GM23338 (cell line): ENCODE measurements at regions not wholly inside any gene's neighbourhood (a gene's known extent, or its start where the extent isn't known, plus 50 kb on each side); places are given as distances from the start of the nearest gene placed in this dataset.

Experiments used
- ATAC-seq: fragments of 200-7000 bp; cut with Tn5 transposase; 3 replicates; pipeline ENCODE4 v1.9.1; 2020
- DNase-seq: peaks from one replicate; pipeline ENCODE4 v3.0.0-alpha.2; 2015; ENCODE audit warnings: low spot score
- H2AFZ ChIP-seq: fragments of 200-600 bp; sonication (generic); 2 replicates; pipeline ENCODE4 v1.8.0; 2016; ENCODE audit warnings: antibody characterized with exemption, mild to moderate bottlenecking, moderate library complexity
- H3F3A ChIP-seq: fragments of 200-600 bp; sonication (generic); replicated peaks from 2 replicates; pipeline ENCODE4 v1.8.0; 2017; ENCODE audit warnings: antibody characterized with exemption, mixed run types, low read depth
- H3K27ac ChIP-seq: fragments of 200-600 bp; sonication (generic); 2 replicates; pipeline ENCODE4 v1.6.1; 2016; ENCODE audit warnings: low read depth
- H3K27me3 ChIP-seq: fragments of 200-600 bp; sonication (generic); 2 replicates; pipeline ENCODE4 v1.8.0; 2016; ENCODE audit warnings: mild to moderate bottlenecking, mixed run types, moderate library complexity; ENCODE audit not compliant: insufficient read depth
- H3K36me3 ChIP-seq: fragments of 200-600 bp; sonication (generic); 2 replicates; pipeline ENCODE4 v1.8.0; 2016; ENCODE audit warnings: mild to moderate bottlenecking; ENCODE audit not compliant: insufficient read depth
- H3K4me1 ChIP-seq: fragments of 200-600 bp; sonication (generic); 2 replicates; pipeline ENCODE4 v1.8.0; 2016; ENCODE audit warnings: mild to moderate bottlenecking, moderate library complexity; ENCODE audit not compliant: insufficient read depth
- H3K4me2 ChIP-seq: fragments of 200-600 bp; sonication (generic); 2 replicates; pipeline ENCODE4 v1.7.1; 2017; ENCODE audit warnings: mixed run types
- H3K4me3 ChIP-seq: fragments of 200-600 bp; sonication (generic); 2 replicates; pipeline ENCODE4 v1.6.1; 2016; ENCODE audit warnings: mixed run types
- H3K79me2 ChIP-seq: fragments of 200-600 bp; sonication (generic); replicated peaks from 2 replicates; pipeline ENCODE4 v1.8.0; 2017; ENCODE audit warnings: mild to moderate bottlenecking; ENCODE audit not compliant: insufficient read depth
- H3K9me2 ChIP-seq: fragments of 200-600 bp; sonication (generic); 2 replicates; pipeline ENCODE4 v1.8.0; 2017; ENCODE audit not compliant: insufficient read depth
- H4K20me1 ChIP-seq: fragments of 200-600 bp; sonication (generic); replicated peaks from 2 replicates; pipeline ENCODE4 v1.8.0; 2017; ENCODE audit warnings: mild to moderate bottlenecking; ENCODE audit not compliant: insufficient read depth
- H3K27ac Mint-ChIP-seq: 2 replicates; pipeline ENCODE4 v1.8.0; 2020; ENCODE audit warnings: inconsistent platforms, mild to moderate bottlenecking, moderate library complexity, mixed read lengths
- H3K27me3 Mint-ChIP-seq: 3 replicates; pipeline ENCODE4 v1.8.0; 2022; ENCODE audit warnings: low read depth, mild to moderate bottlenecking, moderate library complexity, mixed read lengths, inconsistent platforms; ENCODE audit not compliant: insufficient read depth, poor library complexity
- H3K36me3 Mint-ChIP-seq: 3 replicates; pipeline ENCODE4 v1.8.0; 2021; ENCODE audit warnings: low read depth, mild to moderate bottlenecking, inconsistent platforms, moderate library complexity, mixed read lengths
- H3K4me1 Mint-ChIP-seq: 3 replicates; pipeline ENCODE4 v1.8.0; 2020; ENCODE audit warnings: mild to moderate bottlenecking, inconsistent platforms, mixed read lengths
- H3K4me3 Mint-ChIP-seq: 3 replicates; pipeline ENCODE4 v1.8.0; 2021; ENCODE audit warnings: moderate library complexity, mild to moderate bottlenecking, inconsistent platforms, mixed read lengths
- H3K9me3 Mint-ChIP-seq: 3 replicates; pipeline ENCODE4 v1.8.0; 2020; ENCODE audit warnings: moderate library complexity, mild to moderate bottlenecking, inconsistent platforms, mixed read lengths
- CREB1 ChIP-seq: fragments of 250-450 bp; sonication (Bioruptor Pico); IDR thresholded peaks from 2 replicates; pipeline ENCODE4 v1.5.0; 2020; ENCODE audit warnings: low read depth, mild to moderate bottlenecking, moderate library complexity
- EZH2 ChIP-seq: fragments of 200-600 bp; sonication (generic); IDR thresholded peaks from one replicate; pipeline ENCODE4 v1.8.0; 2017; ENCODE audit warnings: antibody characterized with exemption, mild to moderate bottlenecking, low read depth; ENCODE audit not compliant: unreplicated experiment
- EZH2phosphoT487 ChIP-seq: fragments of 200-600 bp; sonication (generic); IDR thresholded peaks from one replicate; pipeline ENCODE4 v1.8.1; 2018; ENCODE audit warnings: antibody characterized with exemption; ENCODE audit not compliant: unreplicated experiment
- JUNB ChIP-seq: IDR thresholded peaks from one replicate; pipeline ENCODE4 v1.6.1; 2016; ENCODE audit warnings: antibody characterized with exemption; ENCODE audit not compliant: unreplicated experiment
- NANOG ChIP-seq: IDR thresholded peaks from 2 replicates; pipeline ENCODE4 v1.6.1; 2016; ENCODE audit warnings: antibody characterized with exemption, borderline replicate concordance
- STAT1 ChIP-seq: IDR thresholded peaks from one replicate; pipeline ENCODE4 v1.6.1; 2016; ENCODE audit warnings: antibody characterized with exemption; ENCODE audit not compliant: unreplicated experiment
- ZNF114 ChIP-seq: fragments of 250-450 bp; sonication (Bioruptor Pico); IDR thresholded peaks from 2 replicates; pipeline ENCODE4 v1.5.0; 2020; ENCODE audit warnings: mild to moderate bottlenecking, moderate library complexity
- TF ChIP-seq, protein P1 (sequence below): IDR thresholded peaks from 2 replicates; pipeline ENCODE4 v1.6.1; 2016; ENCODE audit warnings: antibody characterized with exemption
- TF ChIP-seq, protein P2 (sequence below): IDR thresholded peaks from one replicate; pipeline ENCODE4 v1.6.1; 2018; ENCODE audit warnings: antibody characterized with exemption; ENCODE audit not compliant: unreplicated experiment

DNA sequence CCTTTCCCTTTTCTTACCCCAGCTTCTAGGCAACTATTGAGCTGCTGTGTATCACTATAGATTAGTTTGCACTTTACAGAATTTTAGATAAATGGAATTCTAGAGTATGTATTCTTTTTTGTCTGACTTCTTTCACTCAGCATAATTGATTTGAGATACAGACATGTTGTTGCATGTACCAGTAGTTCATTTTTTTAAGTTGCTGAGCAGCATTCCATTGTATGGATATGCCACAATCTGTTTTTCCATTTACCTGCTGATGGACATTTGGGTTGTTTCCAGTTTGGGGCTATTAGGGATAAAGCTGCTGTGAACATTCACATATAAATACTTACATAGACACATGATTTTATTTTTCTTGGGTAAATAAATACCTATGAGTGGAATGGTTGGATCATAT, 135.7 kb downstream of the IGF1 start:
- DNase-seq, result no peak
- no peak overlapping the region for H2AFZ ChIP-seq
- H4K20me1 ChIP-seq, result no peaks in the 10 kb centered on the region
- no peaks in the 10 kb centered on the region for H3K36me3 Mint-ChIP-seq
- H3K27me3 Mint-ChIP-seq, result no peaks in the 10 kb centered on the region
- H3K4me1 Mint-ChIP-seq, result no peaks in the 10 kb centered on the region
- no peaks in the 10 kb centered on the region for H3K27me3 ChIP-seq
- no peak overlapping the region for H3K27ac ChIP-seq
- H3K4me1 ChIP-seq, result no peaks in the 10 kb centered on the region
- no peak for ATAC-seq
- TF ChIP-seq STAT1, result no peak
- no peak for TF ChIP-seq JUNB
- TF ChIP-seq CREB1, result no peak
- TF ChIP-seq, protein P1, sequence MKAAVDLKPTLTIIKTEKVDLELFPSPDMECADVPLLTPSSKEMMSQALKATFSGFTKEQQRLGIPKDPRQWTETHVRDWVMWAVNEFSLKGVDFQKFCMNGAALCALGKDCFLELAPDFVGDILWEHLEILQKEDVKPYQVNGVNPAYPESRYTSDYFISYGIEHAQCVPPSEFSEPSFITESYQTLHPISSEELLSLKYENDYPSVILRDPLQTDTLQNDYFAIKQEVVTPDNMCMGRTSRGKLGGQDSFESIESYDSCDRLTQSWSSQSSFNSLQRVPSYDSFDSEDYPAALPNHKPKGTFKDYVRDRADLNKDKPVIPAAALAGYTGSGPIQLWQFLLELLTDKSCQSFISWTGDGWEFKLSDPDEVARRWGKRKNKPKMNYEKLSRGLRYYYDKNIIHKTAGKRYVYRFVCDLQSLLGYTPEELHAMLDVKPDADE, result no peak
- no peak for TF ChIP-seq NANOG
- TF ChIP-seq EZH2phosphoT487, result no peak
- no peak for TF ChIP-seq ZNF114 (CRISPR knock-in tag)
- TF ChIP-seq, protein P2, sequence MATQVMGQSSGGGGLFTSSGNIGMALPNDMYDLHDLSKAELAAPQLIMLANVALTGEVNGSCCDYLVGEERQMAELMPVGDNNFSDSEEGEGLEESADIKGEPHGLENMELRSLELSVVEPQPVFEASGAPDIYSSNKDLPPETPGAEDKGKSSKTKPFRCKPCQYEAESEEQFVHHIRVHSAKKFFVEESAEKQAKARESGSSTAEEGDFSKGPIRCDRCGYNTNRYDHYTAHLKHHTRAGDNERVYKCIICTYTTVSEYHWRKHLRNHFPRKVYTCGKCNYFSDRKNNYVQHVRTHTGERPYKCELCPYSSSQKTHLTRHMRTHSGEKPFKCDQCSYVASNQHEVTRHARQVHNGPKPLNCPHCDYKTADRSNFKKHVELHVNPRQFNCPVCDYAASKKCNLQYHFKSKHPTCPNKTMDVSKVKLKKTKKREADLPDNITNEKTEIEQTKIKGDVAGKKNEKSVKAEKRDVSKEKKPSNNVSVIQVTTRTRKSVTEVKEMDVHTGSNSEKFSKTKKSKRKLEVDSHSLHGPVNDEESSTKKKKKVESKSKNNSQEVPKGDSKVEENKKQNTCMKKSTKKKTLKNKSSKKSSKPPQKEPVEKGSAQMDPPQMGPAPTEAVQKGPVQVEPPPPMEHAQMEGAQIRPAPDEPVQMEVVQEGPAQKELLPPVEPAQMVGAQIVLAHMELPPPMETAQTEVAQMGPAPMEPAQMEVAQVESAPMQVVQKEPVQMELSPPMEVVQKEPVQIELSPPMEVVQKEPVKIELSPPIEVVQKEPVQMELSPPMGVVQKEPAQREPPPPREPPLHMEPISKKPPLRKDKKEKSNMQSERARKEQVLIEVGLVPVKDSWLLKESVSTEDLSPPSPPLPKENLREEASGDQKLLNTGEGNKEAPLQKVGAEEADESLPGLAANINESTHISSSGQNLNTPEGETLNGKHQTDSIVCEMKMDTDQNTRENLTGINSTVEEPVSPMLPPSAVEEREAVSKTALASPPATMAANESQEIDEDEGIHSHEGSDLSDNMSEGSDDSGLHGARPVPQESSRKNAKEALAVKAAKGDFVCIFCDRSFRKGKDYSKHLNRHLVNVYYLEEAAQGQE, result no peak
- no peak overlapping the region for H3K4me3 ChIP-seq
- H3K9me3 Mint-ChIP-seq, result no peaks in the 10 kb centered on the region; the same call in 2 of the 3 replicates
- no peaks in the 10 kb centered on the region; the same call in 1 of the 2 replicates for H3K9me2 ChIP-seq
- H3K4me2 ChIP-seq, result no peak overlapping the region
- H3F3A ChIP-seq, result no peaks in the 10 kb centered on the region
- H3K4me3 Mint-ChIP-seq, result no peak overlapping the region
- H3K27ac Mint-ChIP-seq, result no peak overlapping the region
- no peaks in the 10 kb centered on the region for H3K36me3 ChIP-seq
- H3K79me2 ChIP-seq, result no peaks in the 10 kb centered on the region

DNA sequence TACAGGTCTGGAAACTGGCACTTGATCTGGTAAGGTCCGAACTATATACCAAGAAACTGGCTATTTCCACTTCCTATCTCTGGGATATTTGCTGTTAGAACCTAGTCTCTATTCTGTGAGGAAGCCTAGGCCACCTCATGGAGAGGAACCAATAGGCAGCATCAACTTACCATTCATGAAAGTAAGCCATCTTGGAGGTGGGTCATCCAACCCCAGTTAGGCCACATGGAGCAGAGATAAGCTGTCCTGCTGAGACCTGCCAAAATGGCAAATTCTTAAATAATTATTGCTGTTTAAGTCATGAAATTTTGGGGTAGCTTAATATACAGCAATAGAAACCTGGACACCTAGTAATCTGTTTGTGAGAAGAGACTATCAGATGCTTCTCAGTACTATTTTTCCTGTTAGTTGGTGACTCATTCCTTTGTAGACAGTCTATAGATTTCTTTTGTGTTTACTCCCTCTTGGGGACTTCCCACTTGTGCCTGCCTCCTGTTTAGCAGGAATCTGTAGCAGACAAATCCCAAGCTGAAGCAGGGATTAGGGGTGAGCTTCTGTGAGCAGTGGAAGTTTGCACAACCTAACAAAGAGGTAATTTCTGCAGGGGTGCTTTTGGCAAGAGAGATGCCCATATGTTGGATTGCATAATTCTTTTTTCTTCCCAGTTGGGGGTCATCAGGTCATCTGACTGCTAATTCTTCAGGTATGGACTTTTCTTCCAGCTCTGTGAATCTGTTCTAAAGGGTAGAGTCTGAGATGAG, 136.8 kb downstream of the IGF1 start:
- H3K4me3 ChIP-seq, result no peak overlapping the region
- no peaks in the 10 kb centered on the region for H3K27me3 ChIP-seq
- Mint-ChIP-seq H3K4me1 (no peaks in the 10 kb centered on the region), H3K36me3 (no peaks in the 10 kb centered on the region), H3K9me3 (no peaks in the 10 kb centered on the region; the same call in 2 of the 3 replicates), H3K4me3 (no peak overlapping the region), H3K27ac (no peak overlapping the region; the same call in 1 of the 2 replicates), H3K27me3 (no peaks in the 10 kb centered on the region)
- H3K9me2 ChIP-seq, result no peaks in the 10 kb centered on the region; the same call in 1 of the 2 replicates
- H3F3A ChIP-seq, result no peaks in the 10 kb centered on the region
- no peak overlapping the region for H3K27ac ChIP-seq
- no peaks in the 10 kb centered on the region for H3K4me1 ChIP-seq
- TF ChIP-seq ZNF114 (CRISPR knock-in tag) (no peak), CREB1 (no peak), EZH2 (no peak), EZH2phosphoT487 (no peak), STAT1 (no peak)
- TF ChIP-seq, protein P1, result no peak
- TF ChIP-seq, protein P2, result no peak
- no peaks in the 10 kb centered on the region for H3K36me3 ChIP-seq
- no peak overlapping the region for H3K4me2 ChIP-seq
- DNase-seq (no peak), ATAC-seq (no peak)
- no peak overlapping the region for H2AFZ ChIP-seq
- no peaks in the 10 kb centered on the region for H4K20me1 ChIP-seq
- H3K79me2 ChIP-seq, result no peaks in the 10 kb centered on the region
